Mesenchymal stem cell (in vitro differentiated cells and primary cell): ENCODE measurements at regions not wholly inside any gene's neighbourhood (a gene's known extent, or its start where the extent isn't known, plus 50 kb on each side); places are given as distances from the start of the nearest gene placed in this dataset.

Experiments used
- DNase-seq: peaks from one replicate; pipeline ENCODE4 v3.0.0-alpha.2; 2013
- H2AFZ ChIP-seq: one replicate; pipeline ENCODE4 v1.6.1; 2013; ENCODE audit warnings: low read depth, mild to moderate bottlenecking, control low read depth, inconsistent platforms, low read length, moderate library complexity
- H2AK5ac ChIP-seq: 2 replicates; pipeline ENCODE4 v1.6.1; 2013; ENCODE audit warnings: low read length, moderate library complexity, mild to moderate bottlenecking, inconsistent platforms; ENCODE audit not compliant: severe bottlenecking
- H2BK120ac ChIP-seq: one replicate; pipeline ENCODE4 v1.6.1; 2013; ENCODE audit warnings: low read depth, mild to moderate bottlenecking, inconsistent platforms, low read length, moderate library complexity
- H2BK12ac ChIP-seq, 2 experiments: one replicate each; pipeline ENCODE4 v1.6.1; 2013; ENCODE audit warnings: inconsistent platforms in 2 of 2, low read length in 2 of 2, mild to moderate bottlenecking in 2 of 2, moderate library complexity in 2 of 2, control low read depth in 1 of 2
- H2BK15ac ChIP-seq: one replicate; pipeline ENCODE4 v1.6.1; 2013; ENCODE audit warnings: mild to moderate bottlenecking, low read depth, inconsistent platforms; ENCODE audit not compliant: poor library complexity, severe bottlenecking
- H2BK5ac ChIP-seq: 2 replicates; pipeline ENCODE4 v1.6.1; 2013; ENCODE audit warnings: low read depth, mild to moderate bottlenecking, low read length, control low read depth, inconsistent platforms; ENCODE audit not compliant: poor library complexity, severe bottlenecking
- H3K14ac ChIP-seq, 2 experiments: one replicate each; pipeline ENCODE4 v1.6.1; 2013; ENCODE audit warnings: inconsistent platforms in 2 of 2, low read length in 2 of 2, control low read depth in 1 of 2, mild to moderate bottlenecking in 1 of 2, moderate library complexity in 1 of 2
- H3K18ac ChIP-seq, 2 experiments: one replicate each; pipeline ENCODE4 v1.6.1; 2013; ENCODE audit warnings: inconsistent platforms in 2 of 2, low read length in 2 of 2, control low read depth in 1 of 2, low read depth in 1 of 2, mild to moderate bottlenecking in 1 of 2
- H3K23ac ChIP-seq, 2 experiments: one replicate each; pipeline ENCODE4 v1.6.1; 2013; ENCODE audit warnings: inconsistent platforms in 2 of 2, low read length in 2 of 2, mild to moderate bottlenecking in 2 of 2, moderate library complexity in 2 of 2, control low read depth in 1 of 2
- H3K27ac ChIP-seq: 2 replicates; pipeline ENCODE4 v1.5.1; 2013; ENCODE audit warnings: mild to moderate bottlenecking, moderate library complexity, low read length, control low read depth, inconsistent platforms; ENCODE audit not compliant: poor library complexity, severe bottlenecking
- H3K27me3 ChIP-seq, 2 experiments: 2 replicates each; pipeline versions ENCODE4 v1.6.1 to v1.7.0; 2013; ENCODE audit warnings: low read length in 2 of 2, mild to moderate bottlenecking in 2 of 2, moderate library complexity in 2 of 2, control low read depth in 1 of 2, inconsistent platforms in 1 of 2; ENCODE audit not compliant: control insufficient read depth in 1 of 2, insufficient read depth in 1 of 2
- H3K36me3 ChIP-seq, 2 experiments: 2 replicates each; pipeline versions ENCODE4 v1.6.1 to v1.7.0; 2013; ENCODE audit warnings: low read length in 2 of 2, control low read depth in 1 of 2, inconsistent platforms in 1 of 2, low read depth in 1 of 2, mild to moderate bottlenecking in 1 of 2; ENCODE audit not compliant: insufficient read depth in 2 of 2, control insufficient read depth in 1 of 2
- H3K4ac ChIP-seq, 2 experiments: one replicate each; pipeline ENCODE4 v1.6.1; 2013; ENCODE audit warnings: inconsistent platforms in 2 of 2, low read length in 2 of 2, mild to moderate bottlenecking in 2 of 2, moderate library complexity in 2 of 2, control low read depth in 1 of 2, low read depth in 1 of 2
- H3K4me1 ChIP-seq: 2 replicates; pipeline ENCODE4 v1.6.1; 2013; ENCODE audit warnings: low read depth, low read length, control low read depth; ENCODE audit not compliant: control insufficient read depth, insufficient read depth
- H3K4me2 ChIP-seq: 2 replicates; pipeline ENCODE4 v1.6.1; 2013; ENCODE audit warnings: low read length, mild to moderate bottlenecking, inconsistent platforms; ENCODE audit not compliant: poor library complexity, severe bottlenecking
- H3K4me3 ChIP-seq, 2 experiments: 2 replicates each; pipeline versions ENCODE4 v1.5.1 to v1.7.0; 2013; ENCODE audit warnings: low read length in 2 of 2, mild to moderate bottlenecking in 2 of 2, control low read depth in 1 of 2, low read depth in 1 of 2; ENCODE audit not compliant: insufficient read depth in 1 of 2
- H3K79me1 ChIP-seq: replicated peaks from 2 replicates; pipeline ENCODE4 v1.6.1; 2013; ENCODE audit warnings: mild to moderate bottlenecking, control low read depth, low read length, inconsistent platforms; ENCODE audit not compliant: poor library complexity, severe bottlenecking
- H3K9ac ChIP-seq: 2 replicates; pipeline ENCODE4 v1.7.0; 2013; ENCODE audit warnings: mild to moderate bottlenecking, low read length, moderate library complexity
- H3K9me3 ChIP-seq: 2 replicates; pipeline ENCODE4 v1.7.0; 2013; ENCODE audit warnings: mild to moderate bottlenecking, low read length; ENCODE audit not compliant: control insufficient read depth
- H4K8ac ChIP-seq: one replicate; pipeline ENCODE4 v1.6.1; 2013; ENCODE audit warnings: inconsistent platforms, mild to moderate bottlenecking, low read length, moderate library complexity
- H4K91ac ChIP-seq: one replicate; pipeline ENCODE4 v1.6.1; 2013; ENCODE audit warnings: mild to moderate bottlenecking, low read length, inconsistent platforms
- WGBS: methylation state at CpG from one replicate; pipeline ENCODE4 v1.1.7; 2013; ENCODE audit warnings: mixed read lengths; 5-methylcytosine and 5-hydroxymethylcytosine counted together

DNA sequence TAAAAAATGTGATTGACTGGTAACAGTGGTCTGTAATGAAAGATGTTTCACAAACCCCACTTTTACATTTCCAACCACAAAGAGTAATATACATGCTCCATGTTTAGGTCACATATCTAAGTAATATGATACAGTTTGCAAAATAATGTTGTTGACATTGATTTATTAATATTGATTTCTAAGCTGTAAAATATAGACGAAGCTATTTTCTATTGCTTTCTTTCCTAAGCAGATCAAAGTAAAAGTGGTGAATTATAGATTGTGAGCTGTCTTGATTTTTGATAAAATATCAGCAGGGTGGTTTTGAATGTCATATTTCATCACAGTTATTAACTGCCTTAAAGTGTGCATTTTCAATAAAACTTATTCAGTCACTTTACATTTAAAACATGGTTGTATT lies 2292.8 kb downstream of the PCDH9 start:
- Histone ChIP-seq H3K27me3 (no peaks in the 10 kb centered on the region), H3K9ac (no peak overlapping the region), H4K8ac (no peak overlapping the region), H2BK15ac (no peak overlapping the region), H2AFZ (no peak overlapping the region), H2BK5ac (no peak overlapping the region), H3K4me2 (no peak overlapping the region), H3K4me1 (no peaks in the 10 kb centered on the region), H3K4ac (no peak overlapping the region), H2BK120ac (no peak overlapping the region), H4K91ac (no peak overlapping the region), H3K9me3 (no peaks in the 10 kb centered on the region), H3K36me3 (no peaks in the 10 kb centered on the region), H3K14ac (no peak overlapping the region), H3K79me1 (no peaks in the 10 kb centered on the region), H2BK12ac (no peak overlapping the region), H2AK5ac (no peak overlapping the region), H3K18ac (no peak overlapping the region), H3K23ac (no peak overlapping the region), H3K27ac (no peak overlapping the region), H3K4me3 (no peak overlapping the region)
- whole genome bisulfite sequencing = no CpG with 5 or more reads among the region's 1 CpG
- no peak for DNase-seq

DNA sequence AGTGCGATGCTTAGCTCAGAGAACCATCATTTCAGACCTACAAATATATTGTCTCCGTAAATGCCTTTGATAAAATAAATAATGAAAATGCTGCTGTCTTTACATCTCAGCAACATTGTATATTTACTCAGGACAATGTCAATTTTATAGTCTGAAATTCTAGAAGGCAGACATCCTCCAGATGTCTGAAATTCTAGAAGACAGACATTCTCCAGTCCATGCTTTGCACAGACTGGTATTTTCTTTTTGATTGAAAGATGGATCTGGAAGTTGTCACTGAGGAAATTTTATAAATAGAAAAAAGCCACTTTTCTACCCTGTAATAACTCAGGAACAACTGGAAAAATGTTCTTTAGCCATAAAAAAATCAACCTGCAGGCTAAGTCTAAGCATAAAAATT lies 2293.3 kb downstream of the PCDH9 start:
- Histone ChIP-seq H3K23ac (no peak overlapping the region), H3K9ac (no peak overlapping the region), H2BK12ac (no peak overlapping the region), H3K4me2 (no peak overlapping the region), H2AK5ac (no peak overlapping the region), H3K79me1 (no peaks in the 10 kb centered on the region), H3K27me3 (no peaks in the 10 kb centered on the region), H4K91ac (no peak overlapping the region), H3K18ac (no peak overlapping the region), H3K36me3 (no peaks in the 10 kb centered on the region), H3K4me3 (no peak overlapping the region), H2BK120ac (no peak overlapping the region), H3K14ac (no peak overlapping the region), H4K8ac (no peak overlapping the region), H2AFZ (no peak overlapping the region), H3K27ac (no peak overlapping the region), H2BK5ac (no peak overlapping the region), H3K4me1 (no peaks in the 10 kb centered on the region), H3K4ac (no peak overlapping the region), H2BK15ac (no peak overlapping the region), H3K9me3 (no peaks in the 10 kb centered on the region)
- DNase-seq = no peak
- WGBS = no CpG with 5 or more reads among the region's 2 CpGs

DNA sequence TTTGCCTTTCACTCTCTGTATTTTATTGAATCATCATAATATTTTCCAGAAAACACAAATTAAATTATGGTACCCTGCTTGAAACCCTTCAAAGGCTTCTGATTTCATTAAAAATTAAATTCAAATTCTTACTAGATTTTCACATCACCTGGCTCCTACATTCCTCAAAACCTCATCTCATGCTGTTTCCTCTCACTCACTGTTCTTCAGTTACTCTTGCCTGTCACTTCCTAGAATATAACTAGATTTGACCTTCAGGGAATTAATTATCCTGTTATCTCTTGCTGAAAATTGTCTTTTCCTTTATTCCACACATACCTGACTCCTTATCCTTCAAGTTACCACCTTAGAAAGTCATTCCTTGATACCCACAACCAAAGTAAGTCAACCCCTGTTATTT lies 2294.7 kb downstream of the PCDH9 start:
- no peak overlapping the region for H3K14ac ChIP-seq
- no peak overlapping the region for H3K27ac ChIP-seq
- no peak overlapping the region for H2BK15ac ChIP-seq
- no peak for DNase-seq
- no peak overlapping the region for H3K9ac ChIP-seq
- H3K4me2 ChIP-seq = no peak overlapping the region
- H3K36me3 ChIP-seq = no peaks in the 10 kb centered on the region
- no peak overlapping the region for H2AK5ac ChIP-seq
- H3K4me3 ChIP-seq = no peak overlapping the region
- H3K23ac ChIP-seq = no peak overlapping the region
- H4K91ac ChIP-seq = no peak overlapping the region
- no peak overlapping the region for H3K18ac ChIP-seq
- H2BK120ac ChIP-seq = no peak overlapping the region
- H2AFZ ChIP-seq = no peak overlapping the region
- no peaks in the 10 kb centered on the region for H3K4me1 ChIP-seq
- no peak overlapping the region for H3K4ac ChIP-seq
- H3K79me1 ChIP-seq = no peaks in the 10 kb centered on the region
- no peak overlapping the region for H2BK12ac ChIP-seq
- H2BK5ac ChIP-seq = no peak overlapping the region
- H3K9me3 ChIP-seq = no peaks in the 10 kb centered on the region
- no peaks in the 10 kb centered on the region for H3K27me3 ChIP-seq
- no peak overlapping the region for H4K8ac ChIP-seq

DNA sequence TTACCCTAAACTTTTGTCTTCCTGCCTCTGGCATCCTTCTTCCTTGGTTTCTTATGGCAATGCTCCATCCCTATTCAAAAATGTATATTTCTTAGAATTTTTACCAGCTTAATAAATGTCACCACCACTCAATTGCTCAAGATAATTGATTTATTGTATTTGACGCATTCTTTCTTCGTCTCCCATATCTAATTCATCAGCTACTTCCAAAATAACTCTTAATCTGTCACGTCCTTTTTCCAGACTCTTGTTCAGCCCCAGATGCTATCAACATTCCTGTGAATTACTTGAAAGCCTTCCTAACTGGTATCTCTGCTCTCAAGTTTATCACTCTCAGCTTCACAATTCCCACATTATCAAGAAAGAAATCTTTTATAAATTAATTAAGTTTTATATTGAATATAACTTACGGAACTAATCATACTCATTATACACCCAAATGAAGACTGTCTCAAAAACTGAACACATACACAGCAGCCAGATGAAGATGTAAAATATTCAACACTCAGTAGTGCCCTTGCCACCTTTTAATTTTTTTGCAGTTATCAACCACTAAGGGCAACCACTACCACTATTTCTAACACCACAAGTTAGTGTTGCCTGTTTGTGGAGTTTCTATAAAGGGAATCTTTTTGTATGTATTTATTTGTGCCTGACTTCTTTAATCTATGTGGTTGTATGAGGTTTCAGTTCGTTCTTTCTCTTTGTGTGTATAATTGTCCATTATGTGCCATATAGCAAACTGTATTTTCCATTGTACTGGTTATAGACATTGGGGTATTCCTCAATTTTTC lies 2295.4 kb downstream of the PCDH9 start:
- 71% methylated on average over 4 of the region's 5 CpGs for WGBS
- no peak overlapping the region for H2BK15ac ChIP-seq

More for the DNA sequence above, 2295.4 kb downstream of the PCDH9 start:
- Histone ChIP-seq H3K4me3 (no peak overlapping the region), H3K79me1 (no peaks in the 10 kb centered on the region), H2BK120ac (no peak overlapping the region), H3K9me3 (no peaks in the 10 kb centered on the region), H3K14ac (no peak overlapping the region), H3K27ac (no peak overlapping the region), H4K8ac (no peak overlapping the region), H3K4ac (no peak overlapping the region), H3K27me3 (no peaks in the 10 kb centered on the region), H2BK5ac (no peak overlapping the region), H2AK5ac (no peak overlapping the region), H3K36me3 (no peaks in the 10 kb centered on the region), H3K9ac (no peak overlapping the region), H4K91ac (no peak overlapping the region), H3K23ac (no peak overlapping the region), H2BK12ac (no peak overlapping the region), H3K4me1 (no peaks in the 10 kb centered on the region), H3K4me2 (no peak overlapping the region), H3K18ac (no peak overlapping the region), H2AFZ (no peak overlapping the region)
- no peak for DNase-seq
